Panc1 (cell line): ENCODE measurements at regions not wholly inside any gene's neighbourhood (a gene's known extent, or its start where the extent isn't known, plus 50 kb on each side); places are given as distances from the start of the nearest gene placed in this dataset.
"Not testable (repeated sequence)": the region's sequence is repeated elsewhere in the genome, so short reads cannot be mapped to it uniquely, and the experiment has no call there.

Experiments used
- ATAC-seq: fragments of 200-7000 bp; cut with Tn5 transposase; 2 replicates; pipeline ENCODE4 v1.9.1; 2020; ENCODE audit warnings: mild to moderate bottlenecking, moderate library complexity
- BruUV-seq: library from RNA; stranded (reverse); fragments of 400-500 nt; replicated peaks from 2 replicates; lab custom pipeline; 2021; lab: Mats Ljungman, UMichigan
- CTCF ChIA-PET: fragments of 300-600 bp; sonication (Branson Sonifier 250); formaldehyde crosslinking; loops from one replicate; lab custom pipeline; 2022; ENCODE audit warnings: antibody characterized with exemption; lab: Charles Lee
- POLR2A ChIA-PET: fragments of 300-600 bp; sonication (Branson Sonifier 250); formaldehyde crosslinking; loops from one replicate; lab custom pipeline; 2022; ENCODE audit warnings: antibody characterized with exemption; lab: Charles Lee
- DNase-seq: peaks from one replicate; pipeline ENCODE4 v3.0.0-alpha.2; 2010; ENCODE audit warnings: low read depth, low spot score
- H3K27ac ChIP-seq: 2 replicates; pipeline ENCODE4 v1.5.1; 2011; ENCODE audit warnings: mild to moderate bottlenecking, low read length, inconsistent platforms
- H3K27me3 ChIP-seq: fragments of 200-500 bp; sonication (Bioruptor generic); 2 replicates; pipeline ENCODE4 v1.6.0; 2014; ENCODE audit warnings: low read length, inconsistent platforms; ENCODE audit not compliant: control insufficient read depth, insufficient read depth
- H3K36me3 ChIP-seq: fragments of 200-500 bp; sonication (Bioruptor generic); 2 replicates; pipeline ENCODE4 v1.5.1; 2014; ENCODE audit warnings: inconsistent platforms, mild to moderate bottlenecking, low read length, moderate library complexity; ENCODE audit not compliant: control insufficient read depth, insufficient read depth
- H3K4me1 ChIP-seq: 2 replicates; pipeline ENCODE4 v1.5.1; 2011; ENCODE audit warnings: inconsistent platforms, mild to moderate bottlenecking, low read length, moderate library complexity; ENCODE audit not compliant: control insufficient read depth, insufficient read depth
- H3K4me3 ChIP-seq, 2 experiments: 2 replicates each; pipeline ENCODE4 v1.5.1; 2011 to 2012; ENCODE audit warnings: low read depth in 2 of 2, low read length in 2 of 2, mild to moderate bottlenecking in 2 of 2, inconsistent platforms in 1 of 2, moderate library complexity in 1 of 2
- H3K9me3 ChIP-seq: fragments of 200-500 bp; sonication (Bioruptor generic); 2 replicates; pipeline ENCODE4 v1.5.1; 2014; ENCODE audit warnings: low read depth, mild to moderate bottlenecking, inconsistent platforms, low read length, moderate library complexity; ENCODE audit not compliant: control insufficient read depth, insufficient read depth
- POLR2AphosphoS5 ChIP-seq: IDR thresholded peaks from 2 replicates; pipeline ENCODE4 v1.6.1; 2012; ENCODE audit warnings: mild to moderate bottlenecking, low read depth, low read length, moderate library complexity
- SIN3A ChIP-seq: IDR thresholded peaks from 2 replicates; pipeline ENCODE4 v1.6.1; 2012; ENCODE audit warnings: low read depth, mild to moderate bottlenecking, low read length, moderate library complexity, borderline replicate concordance; ENCODE audit not compliant: insufficient read depth
- TCF7L2 ChIP-seq: IDR thresholded peaks from 2 replicates; pipeline ENCODE4 v1.6.1; 2011; ENCODE audit warnings: mild to moderate bottlenecking, low read depth, low read length, inconsistent platforms
- in situ Hi-C: cut with HindIII; loops from 2 replicates; pipeline ENCODE4 v1.10.0; 2016; ENCODE audit warnings: low sequenced_read_pairs, low pct_unique_long_range_greater_than_20kb
- intact Hi-C: fragments of 100-400 bp; cut with micrococcal nuclease; formaldehyde crosslinking; loops from one replicate; pipeline ENCODE4 v1.10.0; 2022; ENCODE audit not compliant: unreplicated experiment
- TF ChIP-seq, protein P1 (sequence below), 2 experiments: IDR thresholded peaks; 2 replicates each; pipeline ENCODE4 v1.6.1; 2011 to 2012; ENCODE audit warnings: low read depth in 2 of 2, control low read depth in 1 of 2, low read length in 1 of 2, mild to moderate bottlenecking in 1 of 2, moderate library complexity in 1 of 2; ENCODE audit not compliant: insufficient read depth in 1 of 2
- TF ChIP-seq, protein P2 (sequence below): fragments of 450-650 bp; IDR thresholded peaks from 2 replicates; pipeline ENCODE4 v1.5.1; 2017; ENCODE audit warnings: mild to moderate bottlenecking

DNA sequence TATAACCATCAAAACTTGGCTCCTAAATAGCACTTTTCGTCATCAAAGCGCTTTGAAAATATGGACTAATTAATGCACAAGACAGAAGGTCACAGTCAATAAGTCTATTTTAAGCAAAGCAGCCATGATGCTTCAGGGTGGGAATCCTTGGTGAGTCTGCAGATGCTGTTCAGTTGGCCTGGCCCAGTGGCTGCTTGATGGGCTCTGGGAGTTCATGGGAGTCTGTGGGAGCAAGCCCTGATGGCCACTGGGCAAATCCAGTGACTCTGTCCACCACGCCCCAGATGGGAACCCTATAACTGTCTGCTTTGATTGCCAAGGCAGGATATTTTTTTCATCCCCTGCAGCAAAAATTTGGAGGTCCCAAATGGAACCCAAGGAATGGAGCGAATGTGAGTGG is 95.7 kb upstream of the CTBP2 start:
- in situ Hi-C loops: no loop called here
- ATAC-seq (no peak), DNase-seq (no peak)
- intact Hi-C loops: no loop called here
- Histone ChIP-seq H3K36me3 (no peaks in the 10 kb centered on the region), H3K4me1 (no peaks in the 10 kb centered on the region), H3K4me3 (no peak overlapping the region), H3K9me3 (no peaks in the 10 kb centered on the region), H3K27ac (no peak overlapping the region), H3K27me3 (no peaks in the 10 kb centered on the region)
- ChIA-PET POLR2A (no interaction called here), CTCF (no interaction called here)
- BruUV-seq: no TSS peak
- no peak for TF ChIP-seq SIN3A
- TF ChIP-seq, protein P1, sequence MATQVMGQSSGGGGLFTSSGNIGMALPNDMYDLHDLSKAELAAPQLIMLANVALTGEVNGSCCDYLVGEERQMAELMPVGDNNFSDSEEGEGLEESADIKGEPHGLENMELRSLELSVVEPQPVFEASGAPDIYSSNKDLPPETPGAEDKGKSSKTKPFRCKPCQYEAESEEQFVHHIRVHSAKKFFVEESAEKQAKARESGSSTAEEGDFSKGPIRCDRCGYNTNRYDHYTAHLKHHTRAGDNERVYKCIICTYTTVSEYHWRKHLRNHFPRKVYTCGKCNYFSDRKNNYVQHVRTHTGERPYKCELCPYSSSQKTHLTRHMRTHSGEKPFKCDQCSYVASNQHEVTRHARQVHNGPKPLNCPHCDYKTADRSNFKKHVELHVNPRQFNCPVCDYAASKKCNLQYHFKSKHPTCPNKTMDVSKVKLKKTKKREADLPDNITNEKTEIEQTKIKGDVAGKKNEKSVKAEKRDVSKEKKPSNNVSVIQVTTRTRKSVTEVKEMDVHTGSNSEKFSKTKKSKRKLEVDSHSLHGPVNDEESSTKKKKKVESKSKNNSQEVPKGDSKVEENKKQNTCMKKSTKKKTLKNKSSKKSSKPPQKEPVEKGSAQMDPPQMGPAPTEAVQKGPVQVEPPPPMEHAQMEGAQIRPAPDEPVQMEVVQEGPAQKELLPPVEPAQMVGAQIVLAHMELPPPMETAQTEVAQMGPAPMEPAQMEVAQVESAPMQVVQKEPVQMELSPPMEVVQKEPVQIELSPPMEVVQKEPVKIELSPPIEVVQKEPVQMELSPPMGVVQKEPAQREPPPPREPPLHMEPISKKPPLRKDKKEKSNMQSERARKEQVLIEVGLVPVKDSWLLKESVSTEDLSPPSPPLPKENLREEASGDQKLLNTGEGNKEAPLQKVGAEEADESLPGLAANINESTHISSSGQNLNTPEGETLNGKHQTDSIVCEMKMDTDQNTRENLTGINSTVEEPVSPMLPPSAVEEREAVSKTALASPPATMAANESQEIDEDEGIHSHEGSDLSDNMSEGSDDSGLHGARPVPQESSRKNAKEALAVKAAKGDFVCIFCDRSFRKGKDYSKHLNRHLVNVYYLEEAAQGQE (IDR thresholded peaks at IDR 0.05; ENCODE audit: insufficient read depth in 1 of 2, low read depth in 2 of 2, low read length in 1 of 2): no peak
- TF ChIP-seq, protein P2, sequence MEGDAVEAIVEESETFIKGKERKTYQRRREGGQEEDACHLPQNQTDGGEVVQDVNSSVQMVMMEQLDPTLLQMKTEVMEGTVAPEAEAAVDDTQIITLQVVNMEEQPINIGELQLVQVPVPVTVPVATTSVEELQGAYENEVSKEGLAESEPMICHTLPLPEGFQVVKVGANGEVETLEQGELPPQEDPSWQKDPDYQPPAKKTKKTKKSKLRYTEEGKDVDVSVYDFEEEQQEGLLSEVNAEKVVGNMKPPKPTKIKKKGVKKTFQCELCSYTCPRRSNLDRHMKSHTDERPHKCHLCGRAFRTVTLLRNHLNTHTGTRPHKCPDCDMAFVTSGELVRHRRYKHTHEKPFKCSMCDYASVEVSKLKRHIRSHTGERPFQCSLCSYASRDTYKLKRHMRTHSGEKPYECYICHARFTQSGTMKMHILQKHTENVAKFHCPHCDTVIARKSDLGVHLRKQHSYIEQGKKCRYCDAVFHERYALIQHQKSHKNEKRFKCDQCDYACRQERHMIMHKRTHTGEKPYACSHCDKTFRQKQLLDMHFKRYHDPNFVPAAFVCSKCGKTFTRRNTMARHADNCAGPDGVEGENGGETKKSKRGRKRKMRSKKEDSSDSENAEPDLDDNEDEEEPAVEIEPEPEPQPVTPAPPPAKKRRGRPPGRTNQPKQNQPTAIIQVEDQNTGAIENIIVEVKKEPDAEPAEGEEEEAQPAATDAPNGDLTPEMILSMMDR: no peak
- TF ChIP-seq POLR2AphosphoS5: no peak
- no peak for TF ChIP-seq TCF7L2

DNA sequence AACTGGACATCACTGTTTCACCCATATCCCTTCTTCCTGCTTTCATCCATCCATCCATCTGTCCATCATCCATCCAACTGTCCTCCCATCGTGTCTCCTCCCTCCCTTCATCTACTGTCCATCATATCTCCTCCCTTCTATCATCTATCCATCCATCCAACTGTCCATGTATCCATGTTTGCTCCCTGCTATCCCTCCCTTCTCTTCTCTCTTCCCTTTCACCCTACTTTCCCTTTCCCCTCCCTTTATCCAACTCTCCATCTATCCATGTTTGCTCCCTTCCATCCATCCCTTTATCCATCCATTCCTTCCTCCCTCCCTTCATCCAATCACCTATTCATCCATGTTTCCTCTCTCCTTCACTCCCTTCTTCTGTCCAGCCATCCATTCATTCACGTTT is 92.6 kb upstream of the CTBP2 start:
- TF ChIP-seq, protein P1 (IDR thresholded peaks at IDR 0.05; ENCODE audit: insufficient read depth in 1 of 2, low read depth in 2 of 2, low read length in 1 of 2): no peak
- TF ChIP-seq, protein P2: no peak
- no peak for TF ChIP-seq SIN3A
- TF ChIP-seq TCF7L2: no peak
- no peak for TF ChIP-seq POLR2AphosphoS5
- Histone ChIP-seq H3K9me3 (no peaks in the 10 kb centered on the region), H3K4me1 (no peaks in the 10 kb centered on the region), H3K27ac (no peak overlapping the region), H3K36me3 (no peaks in the 10 kb centered on the region), H3K27me3 (peaks cover 10% of the 10 kb centered on the region), H3K4me3 (no peak overlapping the region)
- in situ Hi-C loops (no loop called here), intact Hi-C loops (no loop called here)
- ATAC-seq (no peak), DNase-seq (no peak)
- POLR2A ChIA-PET: no interaction called here
- no TSS peak for BruUV-seq
- CTCF ChIA-PET: no interaction called here

- DNase-seq, POLR2A ChIA-PET, H3K27ac ChIP-seq, H3K9me3 ChIP-seq, H3K36me3 ChIP-seq, ATAC-seq, intact Hi-C loops, in situ Hi-C loops, H3K4me3 ChIP-seq, CTCF ChIA-PET, H3K4me1 ChIP-seq, BruUV-seq: not testable (repeated sequence)
- H3K27me3 ChIP-seq: peaks cover 12% of the 10 kb centered on the region
Measured at GRCh38 chr10:125250834-125251233, 90.5 kb upstream of the CTBP2 start.
